Astrocyte (in vitro differentiated cells and primary cell): ENCODE measurements at regions not wholly inside any gene's neighbourhood (a gene's known extent, or its start where the extent isn't known, plus 50 kb on each side); places are given as distances from the start of the nearest gene placed in this dataset.

ENCODE experiments used
- DNase-seq: peaks from one replicate; pipeline ENCODE4 v3.0.0-alpha.2; 2010; ENCODE audit warnings: low read depth
- FAIRE-seq: peaks from 2 replicates; lab custom pipeline; 2011; peaks lifted over from hg19 to GRCh38; lab: Jason Lieb, UNC
- H2AFZ ChIP-seq: 2 replicates; pipeline ENCODE4 v1.6.0; 2012; ENCODE audit warnings: low read depth, low read length, inconsistent platforms
- H3K27ac ChIP-seq: 2 replicates; pipeline ENCODE4 v1.5.1; 2011; ENCODE audit warnings: low read depth, low read length, inconsistent platforms
- H3K27me3 ChIP-seq: 2 replicates; pipeline ENCODE4 v1.6.0; 2011; ENCODE audit warnings: low read length, inconsistent platforms; ENCODE audit not compliant: insufficient read depth
- H3K36me3 ChIP-seq: 2 replicates; pipeline ENCODE4 v1.5.1; 2011; ENCODE audit warnings: low read length, inconsistent platforms; ENCODE audit not compliant: insufficient read depth
- H3K4me1 ChIP-seq: 2 replicates; pipeline ENCODE4 v1.5.1; 2011; ENCODE audit warnings: low read length, inconsistent platforms; ENCODE audit not compliant: insufficient read depth
- H3K4me2 ChIP-seq: 2 replicates; pipeline ENCODE4 v1.6.0; 2012; ENCODE audit warnings: low read length, inconsistent platforms
- H3K4me3 ChIP-seq: 2 replicates; pipeline ENCODE4 v1.5.1; 2011; ENCODE audit warnings: low read depth, mild to moderate bottlenecking, low read length, inconsistent platforms; ENCODE audit not compliant: insufficient read depth
- H3K79me2 ChIP-seq: 2 replicates; pipeline ENCODE4 v1.6.0; 2012; ENCODE audit warnings: mild to moderate bottlenecking, low read length, inconsistent platforms; ENCODE audit not compliant: insufficient read depth
- H3K9ac ChIP-seq: 2 replicates; pipeline ENCODE4 v1.6.0; 2012; ENCODE audit warnings: mild to moderate bottlenecking, low read length, inconsistent platforms
- H3K9me3 ChIP-seq: 2 replicates; pipeline ENCODE4 v1.5.1; 2012; ENCODE audit warnings: low read depth, mild to moderate bottlenecking, low read length, inconsistent platforms; ENCODE audit not compliant: insufficient read depth
- H4K20me1 ChIP-seq: 2 replicates; pipeline ENCODE4 v1.6.0; 2012; ENCODE audit warnings: low read length, inconsistent platforms; ENCODE audit not compliant: insufficient read depth
- H3K27ac Mint-ChIP-seq: one replicate; pipeline ENCODE4 v1.8.0; 2021; ENCODE audit warnings: mild to moderate bottlenecking, mixed read lengths; ENCODE audit not compliant: unreplicated experiment
- H3K27me3 Mint-ChIP-seq: one replicate; pipeline ENCODE4 v1.8.0; 2021; ENCODE audit warnings: low read depth, mixed read lengths; ENCODE audit not compliant: unreplicated experiment
- H3K36me3 Mint-ChIP-seq: one replicate; pipeline ENCODE4 v1.8.0; 2021; ENCODE audit warnings: low read depth, mixed read lengths; ENCODE audit not compliant: unreplicated experiment
- H3K4me1 Mint-ChIP-seq: one replicate; pipeline ENCODE4 v1.8.0; 2021; ENCODE audit warnings: low read depth, mixed read lengths; ENCODE audit not compliant: unreplicated experiment
- H3K4me3 Mint-ChIP-seq: one replicate; pipeline ENCODE4 v1.8.0; 2021; ENCODE audit warnings: mild to moderate bottlenecking, moderate library complexity, mixed read lengths; ENCODE audit not compliant: unreplicated experiment
- H3K9me3 Mint-ChIP-seq: one replicate; pipeline ENCODE4 v1.8.0; 2021; ENCODE audit warnings: mild to moderate bottlenecking, mixed read lengths; ENCODE audit not compliant: unreplicated experiment
- CTCF ChIP-seq: IDR thresholded peaks from 2 replicates; pipeline ENCODE4 v1.5.1; 2011; ENCODE audit warnings: low read depth, mild to moderate bottlenecking, inconsistent platforms, low read length, moderate library complexity; ENCODE audit not compliant: insufficient read depth
- EZH2 ChIP-seq: IDR thresholded peaks from 2 replicates; pipeline ENCODE4 v1.6.1; 2012; ENCODE audit warnings: mild to moderate bottlenecking, low read length, inconsistent platforms; ENCODE audit not compliant: insufficient read depth

DNA sequence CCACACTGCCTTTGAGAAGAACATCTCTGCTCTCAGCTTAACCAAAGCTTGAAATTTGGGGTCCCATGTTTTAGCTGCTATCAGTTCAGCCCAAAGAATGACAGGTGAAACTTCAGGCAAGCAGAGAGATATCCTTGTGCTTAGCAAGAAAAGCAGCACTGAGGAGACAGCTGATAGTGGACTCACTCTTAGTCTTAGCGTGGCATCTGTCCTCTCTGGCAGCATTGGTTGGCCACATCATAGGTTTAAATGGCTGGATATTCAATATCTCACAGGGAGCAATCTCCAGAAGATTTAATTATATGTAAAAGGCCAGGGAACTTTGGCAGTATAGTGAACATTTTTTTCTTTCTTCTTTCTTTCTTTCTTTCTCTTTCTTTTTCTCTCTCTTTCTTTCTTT, 131.1 kb upstream of the SGK1 start:
- TF ChIP-seq EZH2 (no peak), CTCF (no peak)
- H3K9ac ChIP-seq, result peak overlapping the region; percentile 20
- no peak overlapping the region for H3K4me3 ChIP-seq
- H3K27me3 ChIP-seq, result no peaks in the 10 kb centered on the region
- FAIRE-seq (no peak), DNase-seq (no peak)
- Mint-ChIP-seq H3K27me3 (no peaks in the 10 kb centered on the region), H3K27ac (no peak overlapping the region), H3K4me3 (no peak overlapping the region), H3K4me1 (peaks cover 14% of the 10 kb centered on the region), H3K36me3 (no peaks in the 10 kb centered on the region), H3K9me3 (no peaks in the 10 kb centered on the region)
- peaks cover 21% of the 10 kb centered on the region for H3K4me1 ChIP-seq
- no peak overlapping the region for H3K4me2 ChIP-seq
- no peaks in the 10 kb centered on the region for H3K9me3 ChIP-seq
- peak overlapping the region; percentile 87 for H3K27ac ChIP-seq
- H4K20me1 ChIP-seq, result no peaks in the 10 kb centered on the region
- no peaks in the 10 kb centered on the region for H3K79me2 ChIP-seq
- no peaks in the 10 kb centered on the region for H3K36me3 ChIP-seq
- H2AFZ ChIP-seq, result no peak overlapping the region

DNA sequence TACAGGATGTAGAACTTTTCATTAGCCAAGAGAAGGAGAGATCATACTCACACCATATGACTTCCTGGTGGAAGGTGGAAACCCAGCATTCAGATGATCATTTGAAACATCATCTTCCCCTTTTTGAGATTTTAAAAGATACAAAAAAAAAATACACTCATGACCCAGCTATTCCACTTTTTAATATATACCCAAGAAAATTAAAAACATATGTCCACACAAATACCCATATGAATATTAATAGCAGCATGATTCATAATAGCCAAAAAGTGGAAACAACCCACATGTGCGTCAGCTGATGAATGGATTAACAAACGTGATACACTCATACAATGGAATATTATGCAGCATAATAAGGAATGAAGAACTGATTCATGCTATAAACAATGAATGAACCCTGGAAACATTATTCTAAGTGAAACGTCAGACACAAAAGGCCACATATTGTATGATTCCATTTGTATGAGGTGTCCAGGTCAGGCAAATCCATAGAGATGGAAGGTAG, 130.0 kb upstream of the SGK1 start:
- no peak overlapping the region for H3K4me3 ChIP-seq
- H3K36me3 Mint-ChIP-seq, result no peaks in the 10 kb centered on the region
- H3K79me2 ChIP-seq, result no peaks in the 10 kb centered on the region
- peak; percentile 95 for DNase-seq
- H3K27ac Mint-ChIP-seq, result no peak overlapping the region
- H3K4me3 Mint-ChIP-seq, result no peak overlapping the region
- peak overlapping the region; percentile 44 for H3K4me2 ChIP-seq
- no peaks in the 10 kb centered on the region for H3K9me3 ChIP-seq
- no peaks in the 10 kb centered on the region for H3K27me3 ChIP-seq
- no peaks in the 10 kb centered on the region for H3K27me3 Mint-ChIP-seq
- no peaks in the 10 kb centered on the region for H3K36me3 ChIP-seq
- no peaks in the 10 kb centered on the region for H3K9me3 Mint-ChIP-seq
- peak overlapping the region; percentile 87 for H3K27ac ChIP-seq
- H3K9ac ChIP-seq, result peak overlapping the region; percentile 44
- no peak overlapping the region for H2AFZ ChIP-seq
- H3K4me1 ChIP-seq, result peaks cover 19% of the 10 kb centered on the region
- H4K20me1 ChIP-seq, result no peaks in the 10 kb centered on the region
- TF ChIP-seq CTCF, result no peak
- no peak for TF ChIP-seq EZH2
- peak; percentile 94 for FAIRE-seq
- H3K4me1 Mint-ChIP-seq, result peaks cover 10% of the 10 kb centered on the region

GRCh38 chr6:134447423-134447822, 129.5 kb upstream of the SGK1 start:
- H2AFZ ChIP-seq, result no peak overlapping the region

More at GRCh38 chr6:134447423-134447822, 129.5 kb upstream of the SGK1 start:
- Mint-ChIP-seq H3K4me1 (peaks cover 11% of the 10 kb centered on the region), H3K27ac (no peak overlapping the region), H3K9me3 (no peaks in the 10 kb centered on the region), H3K27me3 (no peaks in the 10 kb centered on the region), H3K4me3 (no peak overlapping the region), H3K36me3 (no peaks in the 10 kb centered on the region)
- H3K27ac ChIP-seq, result peak overlapping the region; percentile 87
- H3K9ac ChIP-seq, result peak overlapping the region; percentile 44
- no peaks in the 10 kb centered on the region for H3K79me2 ChIP-seq
- no peak for TF ChIP-seq CTCF
- TF ChIP-seq EZH2, result no peak
- H3K27me3 ChIP-seq, result no peaks in the 10 kb centered on the region
- DNase-seq (peak; percentile 52), FAIRE-seq (no peak)
- H4K20me1 ChIP-seq, result no peaks in the 10 kb centered on the region
- H3K4me2 ChIP-seq, result peak overlapping the region; percentile 44
- H3K4me3 ChIP-seq, result no peak overlapping the region
- no peaks in the 10 kb centered on the region for H3K36me3 ChIP-seq
- no peaks in the 10 kb centered on the region for H3K9me3 ChIP-seq
- peaks cover 19% of the 10 kb centered on the region for H3K4me1 ChIP-seq
